A549 (cell line): ENCODE measurements at regions not wholly inside any gene's neighbourhood (a gene's known extent, or its start where the extent isn't known, plus 50 kb on each side); places are given as distances from the start of the nearest gene placed in this dataset.

ENCODE experiments used
- ATAC-seq, 2 experiments: fragments of 200-7000 bp in 1 of 2; fragments of >200 bp in 1 of 2; cut with Nextera tagmentation in 1 of 2; cut with Tn5 transposase in 1 of 2; 3 replicates each; pipeline versions ENCODE4 v1.8.0 to v1.9.1; 2018 to 2020; ENCODE audit warnings: mild to moderate bottlenecking in 1 of 2, moderate library complexity in 1 of 2
- CTCF ChIA-PET: fragments of 300-600 bp; sonication (Branson Sonifier 250); formaldehyde crosslinking; extraction: SDS; loops from one replicate; lab custom pipeline; 2021; ENCODE audit warnings: antibody characterized with exemption, inconsistent platforms; lab: Yijun Ruan, JAX
- POLR2A ChIA-PET: fragments of 350-600 bp; formaldehyde crosslinking; extraction: SDS; loops from one replicate; lab custom pipeline; 2021; ENCODE audit warnings: antibody characterized with exemption, inconsistent platforms; lab: Yijun Ruan, JAX
- DNase-seq, 2 experiments: peaks; one replicate each; pipeline versions ENCODE4 v3.0.0 to v3.0.0-alpha.2; 2011 to 2016; ENCODE audit warnings: low read depth in 1 of 2, low spot score in 1 of 2
- FAIRE-seq: peaks from 2 replicates; lab custom pipeline; 2011; peaks lifted over from hg19 to GRCh38; lab: Jason Lieb, UNC
- H3K27ac ChIP-seq, 2 experiments: fragments of >200 bp; sonication (Bioruptor Twin); formaldehyde crosslinking; 3 replicates each; pipeline ENCODE4 v1.5.1; 2016 to 2017
- H3K4me1 ChIP-seq: fragments of >200 bp; sonication (Bioruptor Twin); formaldehyde crosslinking; 3 replicates; pipeline ENCODE4 v1.6.1; 2016
- H3K4me2 ChIP-seq: fragments of >200 bp; sonication (Bioruptor Twin); formaldehyde crosslinking; 3 replicates; pipeline ENCODE4 v1.6.1; 2016
- H3K4me3 ChIP-seq: fragments of >200 bp; sonication (Bioruptor Twin); formaldehyde crosslinking; 3 replicates; pipeline ENCODE4 v1.5.1; 2016
- H3K9me3 ChIP-seq: fragments of >200 bp; sonication (Bioruptor Twin); formaldehyde crosslinking; 3 replicates; pipeline ENCODE4 v1.6.1; 2016
- BHLHE40 ChIP-seq: IDR thresholded peaks from 2 replicates; pipeline ENCODE4 v1.6.1; 2012; ENCODE audit warnings: low read depth, low read length, inconsistent platforms
- CEBPB ChIP-seq, 2 experiments: fragments of >200 bp in 1 of 2; sonication (Bioruptor Twin) in 1 of 2; formaldehyde crosslinking in 1 of 2; IDR thresholded peaks; 2 replicates each; pipeline ENCODE4 v1.6.1; 2012 to 2016
- EHMT2 ChIP-seq: fragments of 200-600 bp; sonication (generic); IDR thresholded peaks from 2 replicates; pipeline ENCODE4 v1.6.1; 2016; ENCODE audit warnings: antibody characterized with exemption, low read depth, mild to moderate bottlenecking, moderate library complexity
- FOSL2 ChIP-seq, 2 experiments: fragments of 450-650 bp in 1 of 2; fragments of >200 bp in 1 of 2; sonication (Bioruptor Twin) in 1 of 2; formaldehyde crosslinking; IDR thresholded peaks; 2 replicates each; pipeline versions ENCODE4 v1.5.0 to v1.6.1; 2016 to 2020; ENCODE audit warnings: mild to moderate bottlenecking in 1 of 2, moderate library complexity in 1 of 2
- HDAC2 ChIP-seq: fragments of 200-600 bp; sonication (generic); IDR thresholded peaks from 2 replicates; pipeline ENCODE4 v1.6.1; 2016
- HEYL ChIP-seq: fragments of 250-450 bp; sonication (Bioruptor Pico); IDR thresholded peaks from 2 replicates; pipeline ENCODE4 v1.8.0; 2021; ENCODE audit warnings: mild to moderate bottlenecking, moderate library complexity
- HOXA7 ChIP-seq: fragments of 250-450 bp; sonication (Bioruptor Pico); IDR thresholded peaks from 2 replicates; pipeline ENCODE4 v1.5.0; 2020; ENCODE audit warnings: mild to moderate bottlenecking, moderate library complexity
- HOXB5 ChIP-seq: fragments of 250-450 bp; sonication (Bioruptor Pico); IDR thresholded peaks from 2 replicates; pipeline ENCODE4 v1.5.0; 2020; ENCODE audit warnings: mild to moderate bottlenecking, moderate library complexity
- JUNB ChIP-seq: fragments of >200 bp; sonication (Bioruptor Twin); formaldehyde crosslinking; IDR thresholded peaks from 2 replicates; pipeline ENCODE4 v1.6.1; 2016
- KDM1A ChIP-seq: fragments of 200-600 bp; sonication (generic); IDR thresholded peaks from 2 replicates; pipeline ENCODE4 v1.6.1; 2016; ENCODE audit warnings: low read depth, mild to moderate bottlenecking
- KDM5A ChIP-seq: fragments of 200-600 bp; sonication (generic); IDR thresholded peaks from 2 replicates; pipeline ENCODE4 v1.6.1; 2016; ENCODE audit warnings: antibody characterized with exemption, mild to moderate bottlenecking
- MAFK ChIP-seq: fragments of 450-650 bp; IDR thresholded peaks from 2 replicates; pipeline ENCODE4 v1.6.1; 2014; ENCODE audit not compliant: partially characterized antibody
- NFE2L2 ChIP-seq: fragments of 150-350 bp; conservative IDR thresholded peaks from 2 replicates; pipeline ENCODE4 v1.6.1; 2014; ENCODE audit warnings: low read length
- NPAS2 ChIP-seq: fragments of 250-450 bp; sonication (Bioruptor Pico); IDR thresholded peaks from 2 replicates; pipeline ENCODE4 v1.8.0; 2022; ENCODE audit warnings: mild to moderate bottlenecking, moderate library complexity, borderline replicate concordance
- PHF8 ChIP-seq: fragments of 200-600 bp; sonication (generic); IDR thresholded peaks from 2 replicates; pipeline ENCODE4 v1.6.1; 2016; ENCODE audit warnings: low read depth, mild to moderate bottlenecking, antibody characterized with exemption, moderate library complexity, borderline replicate concordance
- POLR2A ChIP-seq: IDR thresholded peaks from 2 replicates; pipeline ENCODE4 v1.6.1; 2012; ENCODE audit warnings: mild to moderate bottlenecking, low read length
- POLR2AphosphoS2 ChIP-seq: conservative IDR thresholded peaks from 2 replicates; pipeline ENCODE4 v1.6.1; 2012; ENCODE audit warnings: low read length, improper control_type of control experiment, inconsistent platforms
- RAD21 ChIP-seq, 2 experiments: fragments of >200 bp in 1 of 2; sonication (Bioruptor Twin) in 1 of 2; formaldehyde crosslinking in 1 of 2; IDR thresholded peaks in 1 of 2; conservative IDR thresholded peaks in 1 of 2; 2 replicates in 1 of 2; 3 replicates in 1 of 2; pipeline ENCODE4 v1.6.1; 2012 to 2018; ENCODE audit warnings: inconsistent platforms in 1 of 2
- RARB ChIP-seq: fragments of 250-450 bp; sonication (Bioruptor Pico); IDR thresholded peaks from 2 replicates; pipeline ENCODE4 v1.8.0; 2021; ENCODE audit warnings: mild to moderate bottlenecking, moderate library complexity
- REST ChIP-seq: fragments of 200-600 bp; sonication (generic); IDR thresholded peaks from 2 replicates; pipeline ENCODE4 v1.6.1; 2016; ENCODE audit warnings: antibody characterized with exemption, mild to moderate bottlenecking, moderate library complexity
- RFX5 ChIP-seq: fragments of 450-650 bp; IDR thresholded peaks from 2 replicates; pipeline ENCODE4 v1.7.1; 2014; ENCODE audit warnings: antibody characterized with exemption, mild to moderate bottlenecking, moderate library complexity
- RNF2 ChIP-seq: fragments of 200-600 bp; sonication (generic); IDR thresholded peaks from 2 replicates; pipeline ENCODE4 v1.6.1; 2016; ENCODE audit warnings: low read depth, mild to moderate bottlenecking, antibody characterized with exemption, moderate library complexity, borderline replicate concordance
- SREBF2 ChIP-seq: fragments of 450-650 bp; IDR thresholded peaks from 2 replicates; pipeline ENCODE4 v1.6.1; 2014; ENCODE audit warnings: mild to moderate bottlenecking, moderate library complexity
- TP53 ChIP-seq: fragments of 250-450 bp; sonication (Bioruptor Pico); IDR thresholded peaks from 2 replicates; pipeline ENCODE4 v1.5.0; 2021; ENCODE audit warnings: mild to moderate bottlenecking, moderate library complexity
- ZNF302 ChIP-seq: fragments of 250-450 bp; sonication (Bioruptor Pico); IDR thresholded peaks from 2 replicates; pipeline ENCODE4 v1.9.0; 2021; ENCODE audit warnings: inconsistent platforms, mild to moderate bottlenecking, moderate library complexity
- ZSCAN20 ChIP-seq: fragments of 250-450 bp; sonication (Bioruptor Pico); IDR thresholded peaks from 2 replicates; pipeline ENCODE4 v1.8.0; 2022; ENCODE audit warnings: mild to moderate bottlenecking, moderate library complexity
- WGBS: methylation state at CpG from one replicate; pipeline ENCODE4 v1.1.6; 2017; ENCODE audit errors: missing lambda C conversion rate; 5-methylcytosine and 5-hydroxymethylcytosine counted together
- TF ChIP-seq, protein P1 (sequence below): fragments of 150-350 bp; IDR thresholded peaks from 2 replicates; pipeline ENCODE4 v1.6.1; 2014; ENCODE audit warnings: low read depth, mild to moderate bottlenecking, low read length

GRCh38 chr11:119830400-119830799 is 101.4 kb upstream of the NECTIN1 start:
- Histone ChIP-seq H3K9me3 (no peaks in the 10 kb centered on the region; the same call in 2 of the 3 replicates), H3K27ac (no peak overlapping the region), H3K4me2 (no peak overlapping the region), H3K4me3 (no peak overlapping the region), H3K4me1 (no peaks in the 10 kb centered on the region)
- ChIA-PET CTCF (no interaction called here), POLR2A (no interaction called here)
- WGBS: 31% methylated on average over 6 of the region's 6 CpGs
- FAIRE-seq (no peak), DNase-seq (no peak), ATAC-seq (no peak)
- no peak for TF ChIP-seq RARB (CRISPR knock-in tag)
- no peak for TF ChIP-seq TP53 (CRISPR knock-in tag)

DNA sequence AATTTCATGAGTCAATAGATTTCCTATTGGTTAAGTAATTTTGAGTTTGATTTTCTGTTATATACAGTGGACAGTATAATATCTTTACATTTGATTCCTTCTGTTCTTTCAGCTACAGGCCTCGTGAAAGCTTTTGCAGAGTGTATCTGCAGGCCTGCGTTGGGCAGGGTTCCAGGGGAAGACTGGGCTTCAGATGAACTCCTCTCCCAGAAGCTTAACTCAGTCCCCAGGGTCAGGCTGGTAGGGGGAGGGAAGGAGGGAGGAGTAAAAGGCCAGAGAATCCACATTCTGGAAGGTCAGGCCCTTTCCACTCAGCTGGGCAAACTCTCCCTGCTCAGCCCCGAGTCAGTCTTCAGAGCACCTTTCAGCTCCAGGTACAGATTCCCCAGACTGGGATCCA is 100.4 kb upstream of the NECTIN1 start:
- no peaks in the 10 kb centered on the region for H3K4me1 ChIP-seq
- ATAC-seq (no peak), DNase-seq (no peak), FAIRE-seq (no peak)
- H3K9me3 ChIP-seq: no peaks in the 10 kb centered on the region; the same call in 2 of the 3 replicates
- ChIA-PET CTCF (no interaction called here), POLR2A (no interaction called here)
- H3K4me3 ChIP-seq: no peak overlapping the region
- no peak for TF ChIP-seq EHMT2
- TF ChIP-seq SREBF2: no peak
- TF ChIP-seq ZNF302 (CRISPR knock-in tag): no peak
- TF ChIP-seq POLR2A: no peak
- TF ChIP-seq PHF8: no peak
- no peak for TF ChIP-seq KDM5A
- TF ChIP-seq NPAS2 (CRISPR knock-in tag): no peak
- no peak for TF ChIP-seq HOXB5
- TF ChIP-seq BHLHE40: no peak
- TF ChIP-seq CEBPB (IDR thresholded peaks at IDR 0.05): no peak
- no peak for TF ChIP-seq REST
- TF ChIP-seq KDM1A: no peak
- no peak for TF ChIP-seq POLR2AphosphoS2
- TF ChIP-seq ZSCAN20 (CRISPR knock-in tag): no peak
- no peak for TF ChIP-seq RAD21 (conservative IDR thresholded peaks at IDR 0.05 in 1 of 2, IDR thresholded peaks at IDR 0.05 in 1 of 2)
- no peak for TF ChIP-seq HEYL (CRISPR knock-in tag)
- no peak for TF ChIP-seq JUNB
- TF ChIP-seq, protein P1, sequence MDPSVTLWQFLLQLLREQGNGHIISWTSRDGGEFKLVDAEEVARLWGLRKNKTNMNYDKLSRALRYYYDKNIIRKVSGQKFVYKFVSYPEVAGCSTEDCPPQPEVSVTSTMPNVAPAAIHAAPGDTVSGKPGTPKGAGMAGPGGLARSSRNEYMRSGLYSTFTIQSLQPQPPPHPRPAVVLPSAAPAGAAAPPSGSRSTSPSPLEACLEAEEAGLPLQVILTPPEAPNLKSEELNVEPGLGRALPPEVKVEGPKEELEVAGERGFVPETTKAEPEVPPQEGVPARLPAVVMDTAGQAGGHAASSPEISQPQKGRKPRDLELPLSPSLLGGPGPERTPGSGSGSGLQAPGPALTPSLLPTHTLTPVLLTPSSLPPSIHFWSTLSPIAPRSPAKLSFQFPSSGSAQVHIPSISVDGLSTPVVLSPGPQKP: no peak
- no peak for TF ChIP-seq RFX5
- H3K27ac ChIP-seq: no peak overlapping the region
- 5% methylated on average over 3 of the region's 3 CpGs for WGBS
- no peak overlapping the region for H3K4me2 ChIP-seq

- ATAC-seq: no peak
- WGBS: 7% methylated on average over 2 of the region's 2 CpGs
- DNase-seq: no peak
- no peak overlapping the region for H3K4me2 ChIP-seq
- no peak overlapping the region for H3K27ac ChIP-seq
- H3K4me3 ChIP-seq: no peak overlapping the region
- ChIA-PET POLR2A (no interaction called here), CTCF (no interaction called here)
- FAIRE-seq: no peak
- no peaks in the 10 kb centered on the region; the same call in 2 of the 3 replicates for H3K9me3 ChIP-seq
- H3K4me1 ChIP-seq: no peaks in the 10 kb centered on the region
- TF ChIP-seq KDM5A: no peak
- TF ChIP-seq NPAS2 (CRISPR knock-in tag): no peak
- TF ChIP-seq NFE2L2: no peak
- no peak for TF ChIP-seq HDAC2
- no peak for TF ChIP-seq RNF2
- no peak for TF ChIP-seq FOSL2 (IDR thresholded peaks at IDR 0.05)
- TF ChIP-seq FOSL2 (CRISPR knock-in tag; IDR thresholded peaks at IDR 0.05): no peak
- TF ChIP-seq EHMT2: no peak
- TF ChIP-seq RAD21 (conservative IDR thresholded peaks at IDR 0.05 in 1 of 2, IDR thresholded peaks at IDR 0.05 in 1 of 2): no peak
- no peak for TF ChIP-seq MAFK
- TF ChIP-seq RARB (CRISPR knock-in tag): no peak
- no peak for TF ChIP-seq PHF8
- no peak for TF ChIP-seq HOXA7 (CRISPR knock-in tag)
- no peak for TF ChIP-seq POLR2A
Observed at GRCh38 chr11:119828819-119829218, 99.8 kb upstream of the NECTIN1 start.
